Calu3 (cell line): ENCODE measurements at regions not wholly inside any gene's neighbourhood (a gene's known extent, or its start where the extent isn't known, plus 50 kb on each side); places are given as distances from the start of the nearest gene placed in this dataset.

ENCODE experiments used
- BruUV-seq: library from RNA; stranded (reverse); fragments of 400-500 nt; replicated peaks from 2 replicates; lab custom pipeline; 2021; lab: Mats Ljungman, UMichigan
- CTCF ChIA-PET: fragments of 300-600 bp; sonication (Branson Sonifier 250); formaldehyde crosslinking; loops from one replicate; lab custom pipeline; 2022; ENCODE audit warnings: antibody characterized with exemption; lab: Charles Lee
- DNase-seq: peaks from one replicate; pipeline ENCODE4 v3.0.0; 2022
- H3K27ac Mint-ChIP-seq: one replicate; pipeline ENCODE4 v1.8.0; 2022; ENCODE audit warnings: mixed read lengths; ENCODE audit not compliant: unreplicated experiment
- H3K27me3 Mint-ChIP-seq: one replicate; pipeline ENCODE4 v1.8.0; 2022; ENCODE audit warnings: mixed read lengths; ENCODE audit not compliant: unreplicated experiment
- H3K36me3 Mint-ChIP-seq: one replicate; pipeline ENCODE4 v1.8.0; 2022; ENCODE audit warnings: mild to moderate bottlenecking, moderate library complexity, mixed read lengths; ENCODE audit not compliant: insufficient read depth, unreplicated experiment
- H3K4me1 Mint-ChIP-seq: one replicate; pipeline ENCODE4 v1.8.0; 2022; ENCODE audit warnings: mild to moderate bottlenecking, low read depth, mixed read lengths; ENCODE audit not compliant: unreplicated experiment
- H3K4me3 Mint-ChIP-seq: one replicate; pipeline ENCODE4 v1.8.0; 2022; ENCODE audit warnings: mild to moderate bottlenecking, low read depth, moderate library complexity, mixed read lengths; ENCODE audit not compliant: unreplicated experiment
- H3K9me3 Mint-ChIP-seq: one replicate; pipeline ENCODE4 v1.8.0; 2022; ENCODE audit warnings: low read depth, mixed read lengths; ENCODE audit not compliant: unreplicated experiment
- CTCF ChIP-seq: fragments of 200-600 bp; IDR thresholded peaks from one replicate; pipeline ENCODE4 v1.8.0; 2022; ENCODE audit warnings: antibody characterized with exemption; ENCODE audit not compliant: unreplicated experiment
- intact Hi-C: fragments of 100-400 bp; cut with micrococcal nuclease; formaldehyde crosslinking; loops from one replicate; pipeline ENCODE4 v1.10.0; 2022; ENCODE audit not compliant: unreplicated experiment

DNA sequence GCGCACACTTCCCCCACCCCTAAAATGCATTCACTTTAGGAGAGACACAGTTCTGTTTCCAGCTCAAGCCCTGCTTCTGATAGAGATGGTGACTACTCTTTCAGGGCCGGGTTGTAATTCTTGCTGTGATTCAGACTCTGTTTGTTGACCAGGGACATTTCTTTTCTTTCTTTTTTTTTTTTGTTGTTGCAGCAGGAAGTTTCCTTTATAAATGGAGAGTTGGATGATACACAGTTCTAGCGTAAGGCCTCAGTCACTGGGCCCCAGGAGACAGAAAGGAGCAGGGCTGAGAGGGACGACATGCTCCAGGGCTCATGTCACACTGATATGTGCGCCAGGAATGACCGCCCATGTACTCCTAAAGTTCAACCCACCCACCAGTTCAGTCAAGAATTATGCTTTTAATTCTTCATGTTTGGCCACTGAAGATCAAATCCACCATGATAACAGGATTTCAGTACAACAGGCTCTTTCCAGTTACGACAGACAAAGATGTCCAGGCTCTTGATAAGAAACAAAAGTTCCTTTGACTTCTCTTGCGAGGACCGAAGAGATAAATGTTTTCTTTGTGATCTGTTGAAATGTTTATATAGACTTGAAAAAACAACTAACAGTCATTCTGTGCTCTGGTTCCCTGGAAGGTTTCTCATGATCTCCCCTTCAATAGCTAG, 142.5 kb downstream of the CD164 start:
- no peaks in the 10 kb centered on the region for H3K27me3 Mint-ChIP-seq
- H3K4me3 Mint-ChIP-seq = no peak overlapping the region
- no peak for DNase-seq
- TF ChIP-seq CTCF = no peak
- H3K4me1 Mint-ChIP-seq = peaks cover 9% of the 10 kb centered on the region
- no peaks in the 10 kb centered on the region for H3K9me3 Mint-ChIP-seq
- BruUV-seq = no TSS peak
- no peaks in the 10 kb centered on the region for H3K36me3 Mint-ChIP-seq
- H3K27ac Mint-ChIP-seq = no peak overlapping the region
- CTCF ChIA-PET = interaction anchor here (0.7 to 1.7 kb wide), 3 partner anchors 12 to 131 kb away, joined by 3 to 4 read pairs (median 3); no protein-coding TSS in a partner anchor
- intact Hi-C loops = no loop called here

- DNase-seq = no peak
- no peaks in the 10 kb centered on the region for H3K36me3 Mint-ChIP-seq
- no peak overlapping the region for H3K27ac Mint-ChIP-seq
- H3K9me3 Mint-ChIP-seq = peaks cover 3% of the 10 kb centered on the region
- no peak overlapping the region for H3K4me3 Mint-ChIP-seq
- CTCF ChIA-PET = interaction anchor here (0.7 to 1.4 kb wide), 3 partner anchors 11 to 131 kb away, joined by 3 read pairs; no protein-coding TSS in a partner anchor
- no peaks in the 10 kb centered on the region for H3K27me3 Mint-ChIP-seq
- no TSS peak for BruUV-seq
- intact Hi-C loops = no loop called here
- peaks cover 9% of the 10 kb centered on the region for H3K4me1 Mint-ChIP-seq
- no peak for TF ChIP-seq CTCF
Observed at GRCh38 chr6:109239160-109239559, 143.1 kb downstream of the CD164 start.

DNA sequence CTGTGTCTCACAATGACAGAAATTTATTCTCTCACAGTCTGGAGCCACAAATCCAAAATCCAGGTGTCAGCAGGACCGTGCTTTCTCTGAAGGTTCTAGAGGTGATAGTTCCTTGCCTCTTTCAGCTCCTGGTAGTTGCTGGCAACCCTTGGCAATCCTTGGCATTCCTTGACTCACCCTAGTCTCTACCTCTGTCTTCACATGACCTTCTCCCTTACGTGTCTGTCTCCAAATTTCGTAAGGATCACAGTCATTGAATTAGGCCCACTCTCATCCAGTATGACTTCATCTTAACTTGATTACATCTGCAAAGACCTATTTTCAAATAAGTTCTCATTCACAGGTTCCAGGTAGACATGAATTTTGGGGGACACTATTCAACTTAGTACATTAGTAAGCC, 143.1 kb downstream of the CEP57L1 start:
- Mint-ChIP-seq H3K27ac (no peak overlapping the region), H3K36me3 (no peaks in the 10 kb centered on the region), H3K9me3 (peaks cover 3% of the 10 kb centered on the region), H3K27me3 (no peaks in the 10 kb centered on the region), H3K4me1 (peaks cover 9% of the 10 kb centered on the region), H3K4me3 (no peak overlapping the region)
- CTCF ChIA-PET = interaction anchor here (1.1 to 1.4 kb wide), 2 partner anchors 10 to 13 kb away, joined by 3 read pairs; no protein-coding TSS in a partner anchor
- DNase-seq = no peak
- TF ChIP-seq CTCF = no peak
- intact Hi-C loops = no loop called here
- no TSS peak for BruUV-seq

- Mint-ChIP-seq H3K36me3 (no peaks in the 10 kb centered on the region), H3K27ac (no peak overlapping the region), H3K4me1 (peaks cover 9% of the 10 kb centered on the region), H3K4me3 (no peak overlapping the region), H3K9me3 (peaks cover 3% of the 10 kb centered on the region), H3K27me3 (no peaks in the 10 kb centered on the region)
- no peak for TF ChIP-seq CTCF
- DNase-seq = no peak
- no TSS peak for BruUV-seq
- CTCF ChIA-PET = no interaction called here
- intact Hi-C loops = no loop called here
Observed at GRCh38 chr6:109237986-109238329, 142.7 kb downstream of the CEP57L1 start.
